PFSK-1 (cell line): ENCODE measurements at regions not wholly inside any gene's neighbourhood (a gene's known extent, or its start where the extent isn't known, plus 50 kb on each side); places are given as distances from the start of the nearest gene placed in this dataset.

Experiments
- FOXP2 ChIP-seq: optimal IDR thresholded peaks from 2 replicates; pipeline ENCODE3; 2011; ENCODE audit warnings: borderline replicate concordance, control low read depth, inconsistent platforms; ENCODE audit not compliant: insufficient read depth; ENCODE audit errors: extremely low read length, extremely low read depth
- POLR2AphosphoS5 ChIP-seq: IDR thresholded peaks from 2 replicates; pipeline ENCODE4 v1.6.1; 2012; ENCODE audit warnings: low read depth, mild to moderate bottlenecking, control low read depth, low read length, moderate library complexity
- SIN3A ChIP-seq: IDR thresholded peaks from 2 replicates; pipeline ENCODE4 v1.6.1; 2012; ENCODE audit warnings: mild to moderate bottlenecking, low read length, moderate library complexity, borderline replicate concordance; ENCODE audit not compliant: insufficient read depth
- TAF1 ChIP-seq: IDR thresholded peaks from 2 replicates; pipeline ENCODE4 v1.6.1; 2012; ENCODE audit warnings: low read length, control low read depth, borderline replicate concordance; ENCODE audit not compliant: insufficient read depth
- TF ChIP-seq, protein P1 (sequence below), 2 experiments: IDR thresholded peaks; 2 replicates each; pipeline versions ENCODE4 v1.6.1 to v1.8.0; 2011 to 2012; ENCODE audit warnings: low read depth in 2 of 2, low read length in 2 of 2, control low read depth in 1 of 2, inconsistent platforms in 1 of 2, mild to moderate bottlenecking in 1 of 2, moderate library complexity in 1 of 2; ENCODE audit not compliant: insufficient read depth in 1 of 2

DNA sequence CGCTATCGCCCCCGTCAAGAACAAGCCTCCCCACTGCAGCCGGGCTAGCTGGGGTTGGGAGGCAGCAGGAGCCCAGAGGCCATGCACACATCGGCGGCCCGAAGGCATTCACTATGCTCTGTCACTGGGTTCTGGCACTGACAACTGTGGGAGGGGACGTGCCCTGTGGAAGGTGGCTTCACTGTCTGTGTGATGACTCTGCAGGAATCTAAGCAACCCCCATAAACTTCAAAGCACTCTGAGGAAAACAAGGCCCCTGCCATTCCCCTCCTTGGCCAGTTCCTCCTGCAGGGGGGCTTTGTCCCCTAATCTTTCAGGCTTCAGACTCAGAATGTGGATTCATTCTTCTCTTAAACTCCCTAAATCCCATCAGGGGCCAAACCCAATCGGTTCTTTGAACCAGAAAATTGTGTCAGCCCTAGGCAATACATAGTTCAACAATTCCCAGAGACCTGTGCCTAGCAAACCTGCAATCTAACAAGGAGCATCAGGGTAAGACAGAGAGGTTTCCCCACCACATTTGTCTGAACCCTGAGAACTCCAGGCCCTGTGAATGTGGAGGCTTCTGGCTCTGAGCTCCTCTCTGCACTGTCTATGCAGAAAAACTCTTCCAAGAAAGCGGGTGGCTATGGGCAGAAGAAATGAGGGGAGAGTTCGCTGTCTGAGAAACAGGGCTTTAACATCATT, 1477.2 kb downstream of the TBC1D22A start:
- no peak for TF ChIP-seq POLR2AphosphoS5
- no peak for TF ChIP-seq SIN3A
- TF ChIP-seq, protein P1, sequence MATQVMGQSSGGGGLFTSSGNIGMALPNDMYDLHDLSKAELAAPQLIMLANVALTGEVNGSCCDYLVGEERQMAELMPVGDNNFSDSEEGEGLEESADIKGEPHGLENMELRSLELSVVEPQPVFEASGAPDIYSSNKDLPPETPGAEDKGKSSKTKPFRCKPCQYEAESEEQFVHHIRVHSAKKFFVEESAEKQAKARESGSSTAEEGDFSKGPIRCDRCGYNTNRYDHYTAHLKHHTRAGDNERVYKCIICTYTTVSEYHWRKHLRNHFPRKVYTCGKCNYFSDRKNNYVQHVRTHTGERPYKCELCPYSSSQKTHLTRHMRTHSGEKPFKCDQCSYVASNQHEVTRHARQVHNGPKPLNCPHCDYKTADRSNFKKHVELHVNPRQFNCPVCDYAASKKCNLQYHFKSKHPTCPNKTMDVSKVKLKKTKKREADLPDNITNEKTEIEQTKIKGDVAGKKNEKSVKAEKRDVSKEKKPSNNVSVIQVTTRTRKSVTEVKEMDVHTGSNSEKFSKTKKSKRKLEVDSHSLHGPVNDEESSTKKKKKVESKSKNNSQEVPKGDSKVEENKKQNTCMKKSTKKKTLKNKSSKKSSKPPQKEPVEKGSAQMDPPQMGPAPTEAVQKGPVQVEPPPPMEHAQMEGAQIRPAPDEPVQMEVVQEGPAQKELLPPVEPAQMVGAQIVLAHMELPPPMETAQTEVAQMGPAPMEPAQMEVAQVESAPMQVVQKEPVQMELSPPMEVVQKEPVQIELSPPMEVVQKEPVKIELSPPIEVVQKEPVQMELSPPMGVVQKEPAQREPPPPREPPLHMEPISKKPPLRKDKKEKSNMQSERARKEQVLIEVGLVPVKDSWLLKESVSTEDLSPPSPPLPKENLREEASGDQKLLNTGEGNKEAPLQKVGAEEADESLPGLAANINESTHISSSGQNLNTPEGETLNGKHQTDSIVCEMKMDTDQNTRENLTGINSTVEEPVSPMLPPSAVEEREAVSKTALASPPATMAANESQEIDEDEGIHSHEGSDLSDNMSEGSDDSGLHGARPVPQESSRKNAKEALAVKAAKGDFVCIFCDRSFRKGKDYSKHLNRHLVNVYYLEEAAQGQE (IDR thresholded peaks at IDR 0.05; ENCODE audit: insufficient read depth in 1 of 2, low read depth in 2 of 2, low read length in 2 of 2): no peak
- TF ChIP-seq TAF1: no peak
- TF ChIP-seq FOXP2: no peak
